ENCODE measurements at regions not wholly inside any gene's neighbourhood (a gene's known extent, or its start where the extent isn't known, plus 50 kb on each side); places are given as distances from the start of the nearest gene placed in this dataset.
A peak's percentile ranks its signal among the peaks of the same experiment; 100 is the strongest.
"Not testable (repeated sequence)": the region's sequence is repeated elsewhere in the genome, so short reads cannot be mapped to it uniquely, and the experiment has no call there.

DNA sequence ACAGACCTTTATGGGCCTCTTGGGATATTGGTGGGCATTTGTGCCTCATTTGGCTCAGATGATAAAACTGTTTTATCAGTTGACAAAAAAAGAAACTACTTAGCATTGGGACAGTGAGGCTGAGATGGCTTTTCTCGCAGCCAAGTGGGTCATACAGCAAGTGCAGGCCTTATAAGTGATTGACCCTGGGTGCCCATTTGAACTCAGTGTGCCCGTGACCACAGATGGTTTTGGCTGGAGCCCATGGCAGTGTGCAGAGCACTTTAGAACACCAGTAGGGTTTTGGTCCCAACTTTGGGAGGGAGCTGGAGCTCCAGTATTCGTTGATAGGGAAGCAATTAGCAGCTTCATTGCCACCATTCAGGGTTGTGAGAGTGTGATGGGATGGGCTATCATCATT is 404.5 kb upstream of the LARGE1 start:
- DNase-seq: no peak

DNA sequence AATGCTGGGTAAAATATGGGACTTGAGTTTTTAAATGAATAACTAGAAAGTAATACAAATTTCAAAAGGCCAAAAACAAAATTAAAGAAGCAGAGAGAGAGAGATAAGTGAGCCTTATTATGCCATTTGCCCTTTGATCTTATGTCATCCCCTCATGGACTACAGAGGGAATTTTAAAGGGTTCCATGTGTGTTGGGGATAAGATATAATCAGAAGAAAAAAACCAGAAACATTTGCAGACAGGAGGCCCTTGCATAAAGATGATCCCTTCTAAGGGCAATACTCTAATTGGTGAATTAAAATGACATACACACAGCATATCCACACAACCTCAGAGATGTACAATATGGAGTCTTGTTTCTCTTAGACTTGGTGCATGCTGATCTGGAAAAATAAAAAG is 406.6 kb upstream of the LARGE1 start:
- no peak for DNase-seq

DNA sequence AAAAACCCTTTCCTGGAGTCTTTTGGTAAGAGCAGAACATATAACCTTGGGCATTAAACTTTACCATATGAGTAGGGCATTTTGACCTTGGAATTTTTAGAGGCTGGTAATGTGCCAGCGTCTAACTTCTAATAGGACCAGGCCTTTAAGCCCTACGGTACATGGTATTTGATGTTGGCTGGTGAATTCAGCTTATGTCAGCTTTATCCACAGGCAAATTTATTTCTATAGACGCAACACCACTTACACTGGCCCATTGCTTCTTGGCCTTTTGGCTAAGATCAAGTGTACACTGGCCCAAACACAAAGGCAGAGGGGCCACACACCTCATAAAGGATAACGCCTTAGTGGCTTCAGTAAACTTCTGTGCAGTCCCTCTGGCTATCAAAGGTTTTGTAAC is 410.2 kb upstream of the LARGE1 start:
- DNase-seq: no peak

DNA sequence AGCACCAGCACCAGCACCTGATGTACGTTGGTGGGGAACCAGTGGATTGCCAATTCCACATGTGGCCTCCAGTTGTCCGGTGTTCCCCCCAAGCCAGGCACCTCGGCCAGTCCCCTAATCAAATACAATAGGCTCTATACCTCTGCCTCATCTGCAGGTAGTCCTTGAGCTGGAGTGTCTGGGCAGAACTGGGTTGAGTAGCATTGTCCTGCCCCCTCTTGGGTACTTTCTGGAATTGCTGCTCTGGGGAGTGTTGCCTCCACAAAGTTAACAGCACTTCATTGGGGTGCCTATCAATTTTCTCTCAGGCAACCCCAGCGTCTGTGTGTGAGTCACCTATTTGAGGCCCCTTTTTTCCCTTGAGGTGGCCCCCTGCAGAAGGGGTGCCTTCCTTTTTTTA is 413.0 kb upstream of the LARGE1 start:
- DNase-seq: no peak

DNA sequence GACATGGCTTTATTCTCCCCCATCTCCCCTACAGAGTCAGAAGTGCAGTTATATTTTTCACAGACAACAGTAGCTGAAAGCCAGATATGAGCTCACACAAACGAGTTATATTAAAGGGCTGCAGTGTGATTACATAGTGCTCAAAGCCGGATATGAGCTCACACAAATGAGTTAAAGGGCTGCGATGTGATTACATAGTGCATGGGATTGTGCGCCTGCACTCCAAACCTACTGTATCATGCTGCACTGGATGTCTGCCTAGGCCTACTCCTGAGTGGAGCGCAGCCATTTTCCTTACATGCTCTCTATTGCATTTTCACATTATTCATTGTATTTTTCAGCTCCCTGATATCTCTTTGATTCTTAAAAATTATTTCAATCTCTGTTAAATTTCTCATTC is 414.6 kb upstream of the LARGE1 start:
- no peak for DNase-seq

DNA sequence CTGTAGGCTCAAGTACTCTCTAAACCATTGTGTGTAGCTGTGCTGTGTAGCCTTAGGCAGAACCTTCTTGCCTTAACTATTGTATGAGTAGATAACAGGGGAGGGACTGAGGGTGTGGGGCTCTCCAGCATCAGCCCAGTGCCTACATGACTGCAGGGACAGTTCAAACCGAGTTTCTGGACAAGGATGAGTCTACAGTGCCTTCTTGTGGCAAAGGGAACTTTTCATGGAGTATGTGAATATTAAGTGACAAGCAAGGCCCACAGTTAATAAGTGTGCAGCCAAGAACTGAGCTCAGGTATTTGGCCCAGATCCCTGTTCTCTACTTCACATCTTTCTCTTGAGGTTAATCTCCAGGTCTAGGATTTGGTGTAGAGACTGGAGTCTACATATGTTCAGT is 424.4 kb upstream of the LARGE1 start:
- no peak for DNase-seq

DNA sequence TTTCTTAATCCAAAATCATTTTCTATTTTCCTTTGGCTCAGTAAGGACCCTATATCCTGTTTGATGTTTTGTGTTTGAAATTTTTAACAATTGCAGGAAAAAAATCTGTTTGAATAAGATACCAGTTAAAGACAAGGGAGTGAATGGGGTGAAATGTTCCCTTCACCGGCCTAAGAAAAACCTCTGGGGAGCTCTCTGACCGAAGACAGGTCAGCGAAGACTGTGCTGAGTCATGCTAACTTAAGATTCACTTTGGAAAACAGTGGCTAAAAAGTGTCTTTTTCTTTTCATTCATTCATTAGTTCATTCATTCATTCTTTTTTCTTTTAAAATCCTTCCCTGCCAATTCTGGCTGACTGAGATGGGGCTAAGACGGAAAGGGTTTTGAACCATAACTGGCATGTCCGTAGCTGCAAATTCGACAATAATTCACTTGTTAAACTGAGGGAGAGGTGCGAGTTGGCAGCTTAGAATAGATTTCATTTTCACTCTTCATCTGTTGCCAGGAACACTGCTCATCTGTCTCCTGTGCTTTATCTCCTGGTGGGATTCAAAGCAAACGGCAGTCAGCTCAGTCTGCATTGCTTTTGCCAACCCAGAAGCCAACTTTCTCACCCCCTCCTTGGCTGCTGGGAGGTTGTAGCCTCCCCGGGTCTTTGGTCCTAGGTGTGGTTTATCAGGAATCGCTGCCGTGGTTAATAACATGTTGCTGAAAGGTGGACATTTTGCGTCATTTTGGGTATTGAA is 434.0 kb upstream of the LARGE1 start:
- no peak for DNase-seq

DNA sequence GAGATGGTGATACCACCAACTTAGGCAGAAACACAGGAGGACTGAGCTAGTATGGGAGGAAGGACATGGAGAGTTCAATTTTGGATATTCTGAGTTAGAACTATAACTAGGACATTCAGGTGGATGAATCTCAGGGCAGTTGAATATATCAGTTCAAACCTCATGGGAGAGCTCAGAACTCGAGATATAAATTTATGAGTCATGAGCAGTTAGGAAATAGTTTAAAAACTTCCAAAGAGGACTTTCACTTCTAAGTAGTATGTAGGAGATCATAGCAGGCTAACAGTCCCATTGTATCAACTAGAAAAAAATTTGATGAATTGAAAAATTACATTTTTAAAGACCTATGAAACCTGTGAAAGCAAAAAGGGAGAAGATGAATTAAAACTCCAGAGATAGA is 436.2 kb upstream of the LARGE1 start:
- DNase-seq: no peak

DNA sequence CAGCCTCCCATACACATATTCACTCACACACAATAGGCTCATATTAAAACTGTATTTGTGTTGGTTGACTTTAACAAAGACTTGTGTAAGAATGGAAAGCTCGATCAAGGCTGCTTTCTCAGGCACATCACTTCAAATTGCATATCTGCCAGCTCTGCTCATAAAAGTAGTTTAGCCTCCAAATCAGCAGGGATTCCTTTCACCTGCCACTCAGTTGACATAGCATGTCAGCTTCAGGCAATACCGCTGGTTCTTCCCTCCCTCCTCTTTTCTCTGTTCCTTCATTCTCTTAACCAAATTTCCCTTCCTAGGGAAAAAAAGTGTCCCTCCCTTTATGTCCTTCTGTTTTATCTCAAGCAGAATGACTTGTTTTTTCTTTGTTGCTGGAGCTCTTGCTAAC is 450.4 kb upstream of the LARGE1 start:
- no peak for DNase-seq

DNA sequence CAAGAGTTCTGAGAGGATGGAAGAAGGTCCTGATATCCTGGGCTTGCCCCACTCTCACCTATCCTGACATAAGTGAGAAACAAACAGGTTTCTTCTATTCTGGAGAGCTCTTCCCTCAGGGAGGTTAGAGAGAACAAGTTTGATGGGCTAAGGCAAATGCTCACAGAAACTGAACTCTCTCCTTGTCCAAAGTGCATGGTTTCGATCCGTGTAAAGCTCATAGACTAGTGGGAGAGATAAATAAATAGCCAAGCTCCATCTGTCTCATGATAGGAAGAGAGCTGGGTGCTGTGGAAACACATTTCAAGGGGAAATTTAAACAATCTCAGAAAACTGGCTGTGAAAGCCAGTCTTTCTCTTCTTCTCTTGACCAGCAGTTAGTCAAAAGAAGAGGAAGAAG is 459.5 kb upstream of the LARGE1 start:
- no peak for DNase-seq

DNA sequence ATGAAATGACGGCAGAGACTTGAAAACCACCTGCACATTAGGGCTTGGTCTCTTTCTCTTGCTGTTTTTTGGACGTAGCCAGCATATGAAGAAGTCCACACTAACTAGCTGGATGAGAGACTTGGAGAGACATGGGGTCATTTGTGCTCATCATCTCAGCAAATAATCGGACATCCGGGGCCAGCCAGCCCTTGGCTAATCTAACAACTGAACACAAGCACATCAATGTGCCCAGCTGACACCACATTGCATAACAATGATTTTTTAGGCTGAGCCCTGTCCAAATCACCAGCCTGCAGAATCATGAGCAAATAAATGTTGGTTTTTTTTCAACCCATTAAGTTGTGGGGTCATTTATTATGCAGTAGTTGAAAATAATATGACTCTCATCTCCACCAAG is 460.3 kb upstream of the LARGE1 start:
- no peak for DNase-seq

DNA sequence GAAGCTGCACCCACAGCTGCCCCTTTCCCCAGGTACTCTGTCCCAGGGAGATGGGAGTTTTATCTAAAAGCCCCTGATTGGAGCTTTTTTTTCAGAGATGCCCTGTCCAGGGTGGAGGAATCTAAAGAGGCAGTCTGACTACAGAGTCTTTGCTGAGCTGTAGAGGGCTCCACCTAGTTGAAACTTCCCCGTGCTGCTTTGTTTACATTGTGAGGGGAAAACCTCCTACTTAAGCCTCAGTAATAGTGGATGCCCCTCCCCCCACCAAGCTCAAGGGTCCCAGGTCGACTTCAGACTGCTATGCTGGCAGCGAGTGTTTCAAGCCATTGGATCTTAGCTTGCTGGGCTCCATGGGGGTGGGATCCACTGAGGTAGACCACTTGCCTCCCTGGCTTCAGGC is 470.1 kb upstream of the LARGE1 start:
- DNase-seq: no peak

DNA sequence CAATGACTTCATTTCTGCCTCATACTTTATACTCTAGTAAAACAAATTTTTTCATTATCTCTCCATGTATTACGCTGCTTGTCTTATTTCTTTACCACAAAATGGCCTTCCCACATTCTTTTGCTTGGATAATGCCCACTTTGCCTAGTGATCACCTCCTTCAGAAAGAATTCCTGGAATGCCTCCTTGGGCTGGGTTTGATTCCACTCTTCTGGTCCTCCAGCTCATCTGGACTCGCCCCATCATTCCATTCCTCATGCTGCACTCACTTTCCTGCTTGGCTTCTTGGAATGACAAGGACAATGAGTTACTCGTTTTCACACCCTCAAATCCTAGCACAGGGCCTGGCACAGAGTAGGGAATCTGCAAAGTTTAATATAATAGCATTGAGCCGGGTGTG is 475.1 kb upstream of the LARGE1 start:
- DNase-seq: no peak

DNA sequence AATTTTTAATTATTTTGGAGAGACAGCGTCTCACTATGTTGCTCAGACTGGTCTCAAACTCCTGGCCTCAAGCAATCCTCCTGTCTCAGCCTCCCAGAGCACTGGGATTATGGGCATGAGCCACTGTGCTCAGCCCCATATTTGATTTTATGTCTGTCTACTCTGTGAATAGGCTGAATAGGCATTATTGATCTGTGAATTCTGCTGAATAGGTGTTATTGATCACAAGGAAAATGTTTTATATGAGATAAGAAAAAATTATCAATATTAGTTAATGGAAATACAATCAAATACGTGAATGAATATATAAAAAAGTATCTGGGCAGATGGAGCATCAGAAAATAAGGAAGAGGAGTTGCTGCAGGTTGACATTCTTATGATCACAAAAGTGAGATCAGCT is 483.4 kb upstream of the LARGE1 start:
- no peak for DNase-seq

DNA sequence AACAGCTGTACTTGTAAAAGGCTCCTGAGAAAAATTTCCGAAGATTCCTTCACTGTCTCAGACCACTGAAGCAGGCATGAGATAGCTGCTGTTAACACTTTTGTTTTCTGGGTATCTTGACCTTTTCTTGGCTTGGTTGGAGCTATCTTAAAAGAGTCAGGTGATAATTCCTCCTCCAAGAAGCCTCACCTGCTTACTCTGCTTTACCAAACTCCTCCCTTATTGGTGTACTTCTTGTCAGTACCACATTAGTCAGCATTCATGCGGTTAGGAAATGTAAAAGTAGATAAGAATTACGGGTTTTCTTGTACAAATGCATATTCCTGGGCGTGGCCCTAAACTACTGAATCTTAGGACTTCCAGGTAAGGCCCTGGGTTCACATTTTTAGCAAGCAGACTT is 489.8 kb upstream of the LARGE1 start:
- DNase-seq: no peak

DNA sequence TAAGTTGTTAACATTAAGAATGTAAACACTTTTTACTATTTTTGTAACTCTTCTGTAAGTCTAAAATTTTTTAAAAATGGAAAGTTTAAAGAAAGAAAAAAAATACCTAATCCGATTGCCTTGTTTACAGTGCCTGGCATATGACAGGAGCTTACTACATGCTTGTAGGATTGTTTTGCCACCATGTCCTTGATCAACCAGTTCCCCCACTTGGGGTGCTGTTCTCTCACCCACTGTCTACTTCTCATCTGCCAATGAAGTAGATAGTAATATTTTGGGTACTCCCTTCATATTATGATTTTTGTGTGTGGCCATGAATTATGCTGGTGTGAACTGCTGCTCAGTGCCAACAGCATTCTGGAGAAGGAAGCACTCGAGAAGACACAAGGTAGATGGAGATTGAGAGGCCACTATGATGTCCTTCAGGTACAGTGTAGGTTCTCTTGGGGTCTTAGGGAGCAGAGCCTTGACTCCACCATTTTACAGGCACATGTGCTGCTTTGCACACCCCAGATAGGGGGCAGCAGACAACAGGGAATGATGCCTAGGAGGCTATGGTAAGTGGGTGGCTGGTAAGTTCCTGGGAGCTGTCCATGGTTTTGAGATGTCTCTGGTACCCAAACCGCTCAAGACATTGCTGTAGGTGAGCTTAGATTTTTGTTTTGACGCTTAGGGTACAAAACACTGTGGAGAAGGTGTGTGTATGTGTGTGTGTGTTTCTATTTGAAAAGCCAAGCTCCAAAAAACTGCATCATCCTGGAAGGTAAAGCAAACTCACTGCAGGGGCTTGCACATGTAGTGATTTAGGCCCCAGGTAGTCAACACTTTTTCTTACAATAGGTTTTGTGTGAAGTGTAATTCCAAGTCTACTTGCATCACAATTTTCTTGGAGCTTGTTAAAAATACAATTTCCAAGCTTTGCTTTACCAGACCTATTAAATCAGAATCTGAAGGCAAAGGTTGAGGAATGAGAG is 494.5 kb upstream of the LARGE1 start:
- peak; percentile 20 to 35 for DNase-seq

DNA sequence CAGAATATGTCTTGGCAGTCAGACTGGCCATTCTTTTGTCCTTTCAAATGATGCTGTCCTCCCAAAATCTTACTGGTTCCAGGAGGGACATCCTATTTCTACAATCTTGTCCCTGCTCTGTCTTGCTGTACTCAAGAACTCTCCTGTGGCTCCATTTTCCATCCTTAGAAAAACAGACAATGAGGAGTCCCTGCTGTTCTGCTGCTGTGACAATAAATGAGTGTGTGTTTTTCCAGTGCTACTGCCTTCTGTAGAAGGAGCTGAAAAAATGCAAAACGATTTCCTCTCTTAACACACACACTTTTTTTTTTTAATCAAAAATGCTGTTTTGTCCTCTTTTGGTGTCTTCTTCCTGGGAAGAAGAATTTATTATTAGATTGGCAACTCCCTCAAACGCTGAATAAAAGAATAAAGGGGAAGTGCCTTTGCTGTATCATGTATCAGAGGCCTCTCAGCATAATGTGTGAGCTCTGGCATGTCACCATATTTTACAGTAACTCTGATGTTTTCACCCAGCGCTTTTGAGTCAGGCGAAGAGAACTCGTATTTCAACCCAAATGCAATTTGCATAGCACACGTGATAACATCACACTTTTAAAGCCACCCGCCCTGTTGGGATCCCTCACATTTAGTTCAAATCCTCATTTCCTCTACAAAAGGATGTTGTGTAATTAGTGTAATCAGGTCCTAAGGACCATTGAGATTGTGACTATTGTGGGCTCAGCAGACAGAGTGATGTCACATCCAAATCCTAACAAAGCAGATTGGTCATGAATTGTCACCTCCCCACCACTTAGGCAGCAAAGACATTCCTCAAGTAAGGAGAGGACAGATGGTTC is 496.0 kb upstream of the LARGE1 start:
- no peak for DNase-seq

DNA sequence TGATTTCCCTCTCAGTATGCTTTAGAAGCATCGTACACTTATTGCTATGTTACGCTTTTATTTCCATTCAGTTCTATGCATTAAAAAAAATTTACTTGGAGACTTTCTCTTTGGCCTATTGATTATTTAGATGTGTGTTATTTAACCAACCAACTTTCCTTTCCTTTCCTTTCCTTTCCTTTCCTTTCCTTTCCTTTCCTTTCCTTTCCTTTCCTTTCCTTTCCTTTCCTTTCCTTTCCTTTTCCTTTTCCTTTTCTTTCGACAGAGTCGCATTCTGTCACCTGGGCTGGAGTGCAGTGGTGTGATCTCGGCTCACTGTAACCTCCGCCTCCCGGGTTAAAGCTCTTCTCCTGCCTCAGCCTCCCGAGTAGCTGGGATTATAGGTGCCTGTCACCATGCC is 502.7 kb upstream of the LARGE1 start:
- not testable (repeated sequence) for DNase-seq

DNA sequence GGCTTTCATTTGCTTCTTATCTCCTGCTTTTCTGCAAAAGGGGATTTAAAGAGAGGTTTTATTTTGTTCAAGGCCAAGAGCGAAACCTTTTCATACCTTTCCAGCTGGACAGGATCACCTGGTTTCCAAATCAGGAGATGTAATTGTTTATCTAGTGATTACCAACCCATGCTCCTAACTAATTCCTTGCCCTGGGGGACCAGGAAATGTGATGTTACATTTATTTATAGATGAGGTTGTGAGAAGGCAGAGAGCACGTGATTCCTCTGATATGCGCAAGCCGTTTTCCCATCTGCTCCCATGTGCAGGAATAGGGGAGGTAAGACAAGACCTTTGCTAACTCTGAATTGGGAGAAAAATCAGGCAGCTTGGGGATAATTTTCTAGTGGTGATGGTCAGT is 507.2 kb upstream of the LARGE1 start:
- DNase-seq: no peak

DNA sequence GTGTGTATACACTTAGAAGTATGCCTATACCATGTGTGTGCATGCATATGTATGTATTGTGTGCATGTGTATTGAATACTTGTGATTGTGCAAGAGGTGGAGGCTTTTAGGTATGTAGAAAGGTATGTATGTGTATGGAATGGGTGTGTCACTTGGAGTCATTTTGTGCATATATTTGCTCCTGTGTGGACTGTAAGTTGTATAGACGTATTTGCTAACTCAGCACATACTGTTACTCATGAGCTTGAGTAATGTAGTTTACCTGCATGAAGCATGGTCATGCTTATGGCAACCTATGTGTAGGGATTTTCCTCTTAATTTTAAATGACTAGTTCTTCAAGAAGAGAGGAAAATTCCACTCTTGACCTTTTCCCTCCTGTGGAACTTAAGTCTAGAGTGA is 507.6 kb upstream of the LARGE1 start:
- DNase-seq: no peak

DNA sequence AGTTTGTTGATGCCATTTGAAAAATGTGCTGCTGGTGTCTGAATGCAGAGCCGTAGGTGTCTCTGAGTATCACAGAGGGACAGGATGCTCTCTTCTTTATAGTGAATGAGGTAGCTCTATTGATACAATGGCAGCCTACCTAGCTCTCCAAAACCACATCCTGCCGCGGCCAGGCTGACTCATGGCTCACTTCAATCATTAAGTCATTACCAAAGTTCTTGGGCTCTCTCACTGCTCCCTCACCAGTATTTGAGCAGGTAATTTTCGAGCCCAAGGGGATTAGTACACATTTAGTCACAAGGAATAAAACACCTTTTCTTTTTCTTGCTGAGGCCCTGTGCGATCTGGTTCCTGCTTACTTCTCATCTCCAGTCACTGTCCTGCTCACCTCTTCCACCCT is 509.0 kb upstream of the LARGE1 start:
- peak in 1 of 2 experiments; percentile 2 for DNase-seq

DNA sequence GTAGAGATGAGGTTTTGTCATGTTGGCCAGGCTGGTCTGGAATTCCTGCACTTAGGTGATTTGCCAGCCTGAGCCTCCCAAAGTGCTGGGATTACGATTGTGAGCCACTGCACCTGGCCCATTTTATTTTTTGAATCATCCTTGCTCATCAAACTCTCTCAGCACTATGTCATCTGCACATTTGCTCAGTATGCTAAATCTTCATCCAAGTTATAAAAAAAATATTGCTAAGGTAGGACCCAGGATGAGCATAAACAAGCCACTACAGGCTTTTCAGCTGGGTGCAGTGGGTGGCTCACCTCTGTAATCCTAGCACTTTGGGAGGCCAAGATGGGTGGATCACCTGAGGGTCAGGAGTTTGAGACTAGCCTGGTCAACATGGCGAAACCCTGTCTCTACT is 510.1 kb upstream of the LARGE1 start:
- no peak for DNase-seq

DNA sequence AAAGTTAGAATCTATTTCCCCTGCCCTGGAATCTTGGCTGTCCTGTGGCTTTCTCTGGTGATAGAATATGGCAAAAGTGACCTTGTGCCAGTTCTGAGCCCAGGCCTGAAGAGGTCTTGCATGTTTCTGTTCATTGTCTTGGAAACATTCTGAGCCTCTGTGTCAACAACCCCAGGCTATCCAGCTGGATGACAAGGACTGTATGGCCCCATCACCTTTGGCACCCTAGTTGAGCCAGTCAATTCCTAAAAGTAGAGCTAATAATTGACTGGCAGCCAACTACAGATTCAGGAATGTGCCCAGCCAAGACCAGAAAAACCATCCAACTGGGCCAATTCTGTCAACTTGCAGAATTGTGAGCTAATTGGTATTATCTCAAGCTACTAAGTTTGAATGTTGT is 514.1 kb upstream of the LARGE1 start:
- DNase-seq: no peak
